Activated T-helper 1 cell treated with anti-CD3 and anti-CD28 coated beads, Interleukin-12 subunit alpha, Interleukin-12 subunit beta, Interleukin-2, Interleukin-4 antibody, amounts not matched to agents 30 ng/mL and 10 ng/mL and 1 ng/mL, durations not matched to agents 14 hours and 24 hours and 36 hours (primary cell): ENCODE measurements at regions not wholly inside any gene's neighbourhood (a gene's known extent, or its start where the extent isn't known, plus 50 kb on each side); places are given as distances from the start of the nearest gene placed in this dataset.

Experiments used
- DNase-seq: peaks from one replicate; pipeline ENCODE4 v3.0.0; 2021; ENCODE audit warnings: low spot score
- H3K27ac Mint-ChIP-seq: one replicate; pipeline ENCODE4 v1.8.0; 2021; ENCODE audit warnings: mild to moderate bottlenecking, mixed read lengths
- H3K27me3 Mint-ChIP-seq: one replicate; pipeline ENCODE4 v1.8.0; 2022; ENCODE audit warnings: mild to moderate bottlenecking, moderate library complexity, mixed read lengths; ENCODE audit not compliant: insufficient read depth
- H3K36me3 Mint-ChIP-seq: one replicate; pipeline ENCODE4 v1.8.0; 2021; ENCODE audit warnings: low read depth, mixed read lengths
- H3K4me1 Mint-ChIP-seq: one replicate; pipeline ENCODE4 v1.8.0; 2021; ENCODE audit warnings: low read depth, mixed read lengths
- H3K4me3 Mint-ChIP-seq: one replicate; pipeline ENCODE4 v1.8.0; 2021; ENCODE audit warnings: mild to moderate bottlenecking, moderate library complexity, mixed read lengths
- H3K9me3 Mint-ChIP-seq: one replicate; pipeline ENCODE4 v1.8.0; 2021; ENCODE audit warnings: mixed read lengths
- intact Hi-C: fragments of 100-400 bp; cut with micrococcal nuclease; formaldehyde crosslinking; loops from one replicate; pipeline ENCODE4 v1.15.1; 2024

DNA sequence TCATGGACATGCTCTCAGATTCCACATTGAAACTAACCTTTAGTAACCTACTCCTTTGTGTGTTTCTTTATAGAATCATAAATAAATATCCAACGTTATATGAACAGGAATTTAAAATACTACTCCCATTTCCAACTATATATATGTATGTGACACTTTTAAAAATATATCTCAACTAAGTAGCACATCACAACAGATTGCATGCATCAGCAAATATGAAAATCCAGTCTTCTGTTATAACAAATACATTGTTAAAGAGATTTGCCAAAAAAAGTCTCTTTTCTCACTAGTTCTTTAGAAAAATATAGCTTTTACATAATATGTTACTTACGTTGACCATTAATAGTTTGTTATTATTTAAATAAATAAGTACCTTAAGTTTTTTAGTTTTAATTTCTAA is 1608.6 kb upstream of the RAG2 start:
- no peak for DNase-seq
- Mint-ChIP-seq H3K36me3 (no peaks in the 10 kb centered on the region), H3K9me3 (peaks cover 4% of the 10 kb centered on the region), H3K27me3 (no peaks in the 10 kb centered on the region), H3K4me1 (no peaks in the 10 kb centered on the region), H3K4me3 (no peak overlapping the region), H3K27ac (no peak overlapping the region)
- intact Hi-C loops: no loop called here

GRCh38 chr11:38191101-38191500 is 1593.1 kb upstream of the RAG2 start:
- no peak for DNase-seq
- no peak overlapping the region for H3K27ac Mint-ChIP-seq
- H3K27me3 Mint-ChIP-seq: no peaks in the 10 kb centered on the region
- intact Hi-C loops: no loop called here
- no peaks in the 10 kb centered on the region for H3K4me1 Mint-ChIP-seq
- H3K4me3 Mint-ChIP-seq: no peak overlapping the region
- H3K36me3 Mint-ChIP-seq: no peaks in the 10 kb centered on the region
- H3K9me3 Mint-ChIP-seq: peaks cover 18% of the 10 kb centered on the region

GRCh38 chr11:38182126-38182866 is 1584.3 kb upstream of the RAG2 start:
- no peaks in the 10 kb centered on the region for H3K27me3 Mint-ChIP-seq

GRCh38 chr11:38176686-38177322 is 1578.8 kb upstream of the RAG2 start:
- Mint-ChIP-seq H3K9me3 (peaks cover 11% of the 10 kb centered on the region), H3K36me3 (no peaks in the 10 kb centered on the region), H3K27ac (no peak overlapping the region), H3K4me3 (no peak overlapping the region), H3K4me1 (no peaks in the 10 kb centered on the region), H3K27me3 (no peaks in the 10 kb centered on the region)
- DNase-seq: no peak
- intact Hi-C loops: no loop called here

More at GRCh38 chr11:38182126-38182866, 1584.3 kb upstream of the RAG2 start:
- DNase-seq: no peak
- intact Hi-C loops: no loop called here
- H3K4me3 Mint-ChIP-seq: no peak overlapping the region
- peaks cover 14% of the 10 kb centered on the region for H3K9me3 Mint-ChIP-seq
- no peak overlapping the region for H3K27ac Mint-ChIP-seq
- no peaks in the 10 kb centered on the region for H3K36me3 Mint-ChIP-seq
- H3K4me1 Mint-ChIP-seq: no peaks in the 10 kb centered on the region

DNA sequence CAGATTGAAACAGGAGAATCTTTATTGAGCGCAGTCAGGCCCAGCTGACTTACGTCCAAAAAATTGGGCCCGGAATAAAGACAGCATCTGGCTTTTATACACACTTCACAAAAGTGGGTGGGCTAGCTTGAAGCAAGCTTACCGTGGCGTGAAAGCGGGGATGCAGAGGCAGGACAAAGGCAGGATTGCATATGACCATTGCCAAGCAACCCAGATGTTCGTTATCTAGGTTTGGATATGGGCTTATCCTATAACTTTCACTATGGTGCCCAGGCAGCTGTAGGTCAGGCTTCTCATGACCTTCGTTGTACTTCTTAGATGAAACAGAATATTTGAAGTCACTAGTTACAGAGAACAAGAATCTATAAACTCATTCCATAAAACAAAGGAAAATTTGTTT is 1575.6 kb upstream of the RAG2 start:
- Mint-ChIP-seq H3K27ac (no peak overlapping the region), H3K4me3 (no peak overlapping the region), H3K9me3 (peaks cover 8% of the 10 kb centered on the region), H3K36me3 (no peaks in the 10 kb centered on the region), H3K4me1 (no peaks in the 10 kb centered on the region), H3K27me3 (no peaks in the 10 kb centered on the region)
- intact Hi-C loops: no loop called here
- DNase-seq: no peak

GRCh38 chr11:38169286-38169685 is 1571.2 kb upstream of the RAG2 start:
- H3K4me1 Mint-ChIP-seq: no peaks in the 10 kb centered on the region
- DNase-seq: no peak
- no peak overlapping the region for H3K4me3 Mint-ChIP-seq
- intact Hi-C loops: no loop called here
- H3K36me3 Mint-ChIP-seq: no peaks in the 10 kb centered on the region
- H3K9me3 Mint-ChIP-seq: peaks cover 23% of the 10 kb centered on the region
- H3K27ac Mint-ChIP-seq: no peak overlapping the region
- no peaks in the 10 kb centered on the region for H3K27me3 Mint-ChIP-seq

GRCh38 chr11:38163526-38163925 is 1565.5 kb upstream of the RAG2 start:
- Mint-ChIP-seq H3K9me3 (peaks cover 33% of the 10 kb centered on the region), H3K36me3 (no peaks in the 10 kb centered on the region), H3K4me1 (no peaks in the 10 kb centered on the region), H3K27me3 (no peaks in the 10 kb centered on the region), H3K4me3 (no peak overlapping the region), H3K27ac (no peak overlapping the region)
- intact Hi-C loops: no loop called here
- no peak for DNase-seq

DNA sequence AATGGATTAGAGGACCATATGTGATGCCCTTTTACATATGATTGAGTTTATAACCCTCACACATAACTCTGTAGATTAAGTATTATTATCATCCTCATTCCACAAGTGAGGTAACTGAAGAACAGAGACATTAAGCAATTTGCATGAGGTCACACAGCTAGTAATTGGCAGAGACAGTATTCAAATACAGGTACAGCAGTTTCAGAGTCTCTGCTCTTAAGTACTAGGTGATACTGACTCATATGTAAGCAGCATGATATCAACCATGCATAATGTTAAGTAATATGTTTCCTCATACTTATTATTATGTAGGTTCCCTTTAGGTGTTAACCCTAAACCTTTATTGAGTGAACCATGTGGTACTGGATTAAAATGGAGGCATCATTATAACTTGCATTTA is 1562.4 kb upstream of the RAG2 start:
- Mint-ChIP-seq H3K36me3 (no peaks in the 10 kb centered on the region), H3K27me3 (no peaks in the 10 kb centered on the region), H3K27ac (no peak overlapping the region), H3K9me3 (peaks cover 32% of the 10 kb centered on the region), H3K4me1 (no peaks in the 10 kb centered on the region), H3K4me3 (no peak overlapping the region)
- intact Hi-C loops: no loop called here
- no peak for DNase-seq

DNA sequence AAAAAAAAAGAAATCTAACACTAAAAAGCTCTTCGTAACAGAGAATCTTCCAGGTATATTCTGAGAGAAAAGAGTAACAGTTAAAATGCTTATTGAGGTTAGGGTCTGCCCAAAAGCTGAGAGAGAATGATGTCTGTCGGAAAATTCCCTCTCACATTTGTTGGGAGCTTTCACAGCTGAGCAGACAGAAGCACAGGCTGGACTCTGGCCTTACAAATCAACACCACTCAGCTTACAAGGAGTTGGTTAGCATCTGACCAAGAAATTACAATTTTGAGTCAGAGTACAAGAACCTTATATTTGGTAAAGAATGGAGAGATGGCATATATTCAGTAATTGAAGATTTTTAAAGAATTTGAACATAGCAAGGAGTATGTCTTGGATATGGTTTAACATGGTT is 1561.0 kb upstream of the RAG2 start:
- DNase-seq: no peak
- Mint-ChIP-seq H3K27ac (no peak overlapping the region), H3K4me1 (no peaks in the 10 kb centered on the region), H3K27me3 (no peaks in the 10 kb centered on the region), H3K4me3 (no peak overlapping the region), H3K36me3 (no peaks in the 10 kb centered on the region), H3K9me3 (peaks cover 26% of the 10 kb centered on the region)
- intact Hi-C loops: no loop called here

GRCh38 chr11:38156495-38157146 is 1558.6 kb upstream of the RAG2 start:
- Mint-ChIP-seq H3K27me3 (no peaks in the 10 kb centered on the region), H3K27ac (no peak overlapping the region), H3K36me3 (no peaks in the 10 kb centered on the region), H3K4me3 (no peak overlapping the region), H3K4me1 (no peaks in the 10 kb centered on the region), H3K9me3 (peaks cover 19% of the 10 kb centered on the region)
- no peak for DNase-seq
- intact Hi-C loops: no loop called here

- intact Hi-C loops: no loop called here
- no peak for DNase-seq
These were observed 1557.8 kb upstream of the RAG2 start for GRCh38 chr11:38155856-38156255.

GRCh38 chr11:38153985-38154384 is 1555.9 kb upstream of the RAG2 start:
- no peak for DNase-seq
- intact Hi-C loops: no loop called here
- H3K27ac Mint-ChIP-seq: no peak overlapping the region
- H3K4me1 Mint-ChIP-seq: no peaks in the 10 kb centered on the region
- peaks cover 18% of the 10 kb centered on the region for H3K9me3 Mint-ChIP-seq
- no peak overlapping the region for H3K4me3 Mint-ChIP-seq
- no peaks in the 10 kb centered on the region for H3K27me3 Mint-ChIP-seq
- no peaks in the 10 kb centered on the region for H3K36me3 Mint-ChIP-seq

More at GRCh38 chr11:38155856-38156255, 1557.8 kb upstream of the RAG2 start:
- no peaks in the 10 kb centered on the region for H3K27me3 Mint-ChIP-seq
- H3K9me3 Mint-ChIP-seq: peaks cover 20% of the 10 kb centered on the region
- H3K36me3 Mint-ChIP-seq: no peaks in the 10 kb centered on the region
- H3K27ac Mint-ChIP-seq: no peak overlapping the region
- H3K4me1 Mint-ChIP-seq: no peaks in the 10 kb centered on the region
- no peak overlapping the region for H3K4me3 Mint-ChIP-seq

DNA sequence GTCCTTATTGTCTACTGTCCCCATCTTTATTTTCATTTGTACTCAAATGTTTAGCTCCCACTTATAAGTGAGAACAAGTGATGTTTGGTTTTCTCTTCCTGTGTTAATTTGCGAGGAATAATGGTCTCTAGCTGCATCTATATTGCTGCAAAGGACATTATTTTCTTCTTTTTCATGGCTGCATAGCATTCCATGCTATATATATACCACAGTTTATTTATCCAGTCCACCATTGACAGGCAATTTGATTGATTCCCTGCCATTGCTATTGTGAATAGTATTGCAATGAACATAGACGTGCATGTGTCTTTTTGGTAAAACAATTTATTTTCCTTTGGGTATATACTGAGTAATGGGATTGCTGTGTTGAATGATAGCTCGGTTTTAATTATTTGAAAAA is 1545.8 kb upstream of the RAG2 start:
- Mint-ChIP-seq H3K9me3 (peaks cover 4% of the 10 kb centered on the region), H3K36me3 (no peaks in the 10 kb centered on the region), H3K4me1 (no peaks in the 10 kb centered on the region), H3K27me3 (no peaks in the 10 kb centered on the region), H3K4me3 (no peak overlapping the region), H3K27ac (no peak overlapping the region)
- intact Hi-C loops: no loop called here
- no peak for DNase-seq
